ENCODE measurements at regions not wholly inside any gene's neighbourhood (a gene's known extent, or its start where the extent isn't known, plus 50 kb on each side); places are given as distances from the start of the nearest gene placed in this dataset.

- Histone ChIP-seq H3K27ac (ENCODE audit: low read depth in 1 of 2, low read length in 2 of 2) (no peak overlapping the region), H3K9ac (ENCODE audit: insufficient read depth, low read length, poor library complexity, severe bottlenecking) (no peak overlapping the region), H3K4me2 (replicated peaks; ENCODE audit: extremely low read depth, low read length, poor library complexity, severe bottlenecking) (no peak overlapping the region), H3K4me1 (ENCODE audit: control insufficient read depth in 1 of 2, insufficient read depth in 2 of 2, low read length in 2 of 2) (peaks cover 0 to 4% of the 10 kb centered on the region in 2 donors), H3K36me3 (replicated peaks in 1 of 2; ENCODE audit: control insufficient read depth in 1 of 2, insufficient read depth in 2 of 2, low read length in 2 of 2) (no peaks in the 10 kb centered on the region), H3K9me3 (replicated peaks in 1 of 2; ENCODE audit: control insufficient read depth in 1 of 2, insufficient read depth in 1 of 2, low read length in 2 of 2) (no peaks in the 10 kb centered on the region), H3K27me3 (ENCODE audit: control insufficient read depth in 2 of 2, insufficient read depth in 2 of 2, low read length in 2 of 2) (no peaks in the 10 kb centered on the region), H3K79me2 (ENCODE audit: insufficient read depth, low read length) (no peaks in the 10 kb centered on the region), H3K4me3 (replicated peaks in 1 of 3; ENCODE audit: low read depth in 2 of 3, low read length in 3 of 3) (no peak overlapping the region), H2AFZ (ENCODE audit: insufficient read depth, low read depth, low read length, poor library complexity, severe bottlenecking) (no peak overlapping the region), H4K20me1 (ENCODE audit: insufficient read depth, low read length) (no peaks in the 10 kb centered on the region)
- H3K36me3 Mint-ChIP-seq: no peaks in the 10 kb centered on the region
- no peaks in the 10 kb centered on the region for H3K9me3 Mint-ChIP-seq
- peaks cover 4% of the 10 kb centered on the region for H3K4me1 Mint-ChIP-seq
- intact Hi-C loops (cut with micrococcal nuclease): no loop called here
- 64% methylated on average over 1 of the region's 2 CpGs for WGBS (ENCODE audit: insufficient coverage)
- no peak overlapping the region for H3K27ac Mint-ChIP-seq
- DNase-seq: no peak
- TF ChIP-seq, protein P1, sequence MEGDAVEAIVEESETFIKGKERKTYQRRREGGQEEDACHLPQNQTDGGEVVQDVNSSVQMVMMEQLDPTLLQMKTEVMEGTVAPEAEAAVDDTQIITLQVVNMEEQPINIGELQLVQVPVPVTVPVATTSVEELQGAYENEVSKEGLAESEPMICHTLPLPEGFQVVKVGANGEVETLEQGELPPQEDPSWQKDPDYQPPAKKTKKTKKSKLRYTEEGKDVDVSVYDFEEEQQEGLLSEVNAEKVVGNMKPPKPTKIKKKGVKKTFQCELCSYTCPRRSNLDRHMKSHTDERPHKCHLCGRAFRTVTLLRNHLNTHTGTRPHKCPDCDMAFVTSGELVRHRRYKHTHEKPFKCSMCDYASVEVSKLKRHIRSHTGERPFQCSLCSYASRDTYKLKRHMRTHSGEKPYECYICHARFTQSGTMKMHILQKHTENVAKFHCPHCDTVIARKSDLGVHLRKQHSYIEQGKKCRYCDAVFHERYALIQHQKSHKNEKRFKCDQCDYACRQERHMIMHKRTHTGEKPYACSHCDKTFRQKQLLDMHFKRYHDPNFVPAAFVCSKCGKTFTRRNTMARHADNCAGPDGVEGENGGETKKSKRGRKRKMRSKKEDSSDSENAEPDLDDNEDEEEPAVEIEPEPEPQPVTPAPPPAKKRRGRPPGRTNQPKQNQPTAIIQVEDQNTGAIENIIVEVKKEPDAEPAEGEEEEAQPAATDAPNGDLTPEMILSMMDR (IDR thresholded peaks at IDR 0.05): no peak
- H3K4me3 Mint-ChIP-seq: no peak overlapping the region
- H3K27me3 Mint-ChIP-seq (ENCODE audit: low read depth in 3 of 3): no peaks in the 10 kb centered on the region
Observed at GRCh38 chr4:143083756-143084472, 100.8 kb upstream of the USP38 start.

- TF ChIP-seq, protein P1 (IDR thresholded peaks at IDR 0.05): no peak
- no peak overlapping the region for H3K4me3 Mint-ChIP-seq
- no peak for DNase-seq
- Histone ChIP-seq H3K79me2 (ENCODE audit: insufficient read depth, low read length) (no peaks in the 10 kb centered on the region), H3K9ac (ENCODE audit: insufficient read depth, low read length, poor library complexity, severe bottlenecking) (no peak overlapping the region), H3K4me1 (ENCODE audit: control insufficient read depth in 1 of 2, insufficient read depth in 2 of 2, low read length in 2 of 2) (peaks cover 0 to 4% of the 10 kb centered on the region in 2 donors), H3K4me2 (replicated peaks; ENCODE audit: extremely low read depth, low read length, poor library complexity, severe bottlenecking) (no peak overlapping the region), H3K9me3 (replicated peaks in 1 of 2; ENCODE audit: control insufficient read depth in 1 of 2, insufficient read depth in 1 of 2, low read length in 2 of 2) (no peaks in the 10 kb centered on the region), H2AFZ (ENCODE audit: insufficient read depth, low read depth, low read length, poor library complexity, severe bottlenecking) (no peak overlapping the region), H3K27me3 (ENCODE audit: control insufficient read depth in 2 of 2, insufficient read depth in 2 of 2, low read length in 2 of 2) (no peaks in the 10 kb centered on the region), H4K20me1 (ENCODE audit: insufficient read depth, low read length) (no peaks in the 10 kb centered on the region), H3K4me3 (replicated peaks in 1 of 3; ENCODE audit: low read depth in 2 of 3, low read length in 3 of 3) (no peak overlapping the region), H3K27ac (ENCODE audit: low read depth in 1 of 2, low read length in 2 of 2) (no peak overlapping the region), H3K36me3 (replicated peaks in 1 of 2; ENCODE audit: control insufficient read depth in 1 of 2, insufficient read depth in 2 of 2, low read length in 2 of 2) (no peaks in the 10 kb centered on the region)
- H3K9me3 Mint-ChIP-seq: no peaks in the 10 kb centered on the region
- peaks cover 4% of the 10 kb centered on the region for H3K4me1 Mint-ChIP-seq
- H3K36me3 Mint-ChIP-seq: no peaks in the 10 kb centered on the region
- intact Hi-C loops (cut with micrococcal nuclease): no loop called here
- WGBS (ENCODE audit: insufficient coverage): no CpG with 5 or more reads among the region's 1 CpG
- no peaks in the 10 kb centered on the region for H3K27me3 Mint-ChIP-seq (ENCODE audit: low read depth in 3 of 3)
- no peak overlapping the region for H3K27ac Mint-ChIP-seq
Observed at GRCh38 chr4:143084566-143084965, 100.2 kb upstream of the USP38 start.
